Breast epithelium (tissue), 4 donors: ENCODE measurements at regions not wholly inside any gene's neighbourhood (a gene's known extent, or its start where the extent isn't known, plus 50 kb on each side); places are given as distances from the start of the nearest gene placed in this dataset.

Experiments used
- DNase-seq, 2 donors: peaks; one replicate each; pipeline ENCODE4 v3.0.0-alpha.2; 2019; ENCODE audit warnings: low spot score in 2 of 2
- H3K27ac ChIP-seq, 2 donors: fragments of 200-600 bp; sonication (generic) in 1 of 2; one replicate each; pipeline ENCODE4 v1.5.1; 2016 to 2019; ENCODE audit warnings: mild to moderate bottlenecking in 1 of 2
- H3K27me3 ChIP-seq, 2 donors: fragments of 200-600 bp; sonication (generic) in 1 of 2; one replicate each; pipeline versions ENCODE4 v1.5.1 to v1.6.0; 2017 to 2019; ENCODE audit warnings: control low read depth in 1 of 2, mild to moderate bottlenecking in 1 of 2
- H3K36me3 ChIP-seq: fragments of 200-600 bp; one replicate; pipeline ENCODE4 v1.5.1; 2019
- H3K4me1 ChIP-seq, 2 donors: fragments of 200-600 bp; sonication (generic); one replicate each; pipeline ENCODE4 v1.5.1; 2016 to 2019; ENCODE audit warnings: control low read depth in 1 of 2
- H3K4me3 ChIP-seq, 3 donors: fragments of 200-600 bp; sonication (generic); 1 replicate in 2 of 3; 2 replicates in 1 of 3; pipeline ENCODE4 v1.5.1; 2016 to 2019; ENCODE audit warnings: mild to moderate bottlenecking in 3 of 3, moderate library complexity in 2 of 3
- H3K9me3 ChIP-seq, 2 donors: fragments of 200-600 bp; sonication (generic) in 1 of 2; one replicate each; pipeline ENCODE4 v1.5.1; 2016 to 2019; ENCODE audit warnings: control low read depth in 1 of 2
- POLR2A ChIP-seq: fragments of 450-650 bp; IDR thresholded peaks from one replicate; pipeline ENCODE4 v1.6.1; 2016; ENCODE audit warnings: antibody characterized with exemption, mild to moderate bottlenecking, moderate library complexity
- POLR2AphosphoS5 ChIP-seq, 3 donors: sonication (generic); formaldehyde crosslinking; IDR thresholded peaks; one replicate each; pipeline ENCODE4 v1.6.1; 2017; ENCODE audit warnings: antibody characterized with exemption in 3 of 3
- intact Hi-C: fragments of 100-400 bp; cut with DNase I; formaldehyde crosslinking; loops from one replicate; pipeline ENCODE4 v1.15.1; 2023; ENCODE audit warnings: low total_unique reads
- TF ChIP-seq, protein P1 (sequence below), 3 donors: fragments of 450-650 bp; IDR thresholded peaks; one replicate each; pipeline ENCODE4 v1.5.1; 2016 to 2017; ENCODE audit warnings: antibody characterized with exemption in 3 of 3, mild to moderate bottlenecking in 3 of 3, moderate library complexity in 3 of 3

DNA sequence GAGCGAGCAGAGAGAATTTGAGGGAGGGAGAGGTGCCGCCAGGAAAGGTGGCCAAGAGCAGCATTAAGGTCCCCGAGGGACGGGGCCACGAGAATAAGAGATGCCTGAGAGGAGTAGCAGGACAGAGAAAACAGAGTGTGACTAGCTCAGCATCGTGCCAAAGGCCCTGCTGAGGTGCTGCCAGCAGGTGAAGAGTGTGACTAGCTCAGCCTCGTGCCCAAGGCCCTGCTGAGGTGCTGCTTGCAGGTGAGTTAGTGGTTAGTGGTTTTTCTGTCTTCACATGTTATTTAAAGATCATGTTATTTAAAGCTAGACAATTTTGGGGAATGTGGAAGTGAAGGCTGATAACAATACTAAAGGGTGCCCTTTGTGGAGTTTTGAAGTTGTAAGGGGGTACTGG lies 464.5 kb upstream of the FAT1 start:
- no peak for TF ChIP-seq POLR2AphosphoS5 (IDR thresholded peaks at IDR 0.05)
- TF ChIP-seq, protein P1, sequence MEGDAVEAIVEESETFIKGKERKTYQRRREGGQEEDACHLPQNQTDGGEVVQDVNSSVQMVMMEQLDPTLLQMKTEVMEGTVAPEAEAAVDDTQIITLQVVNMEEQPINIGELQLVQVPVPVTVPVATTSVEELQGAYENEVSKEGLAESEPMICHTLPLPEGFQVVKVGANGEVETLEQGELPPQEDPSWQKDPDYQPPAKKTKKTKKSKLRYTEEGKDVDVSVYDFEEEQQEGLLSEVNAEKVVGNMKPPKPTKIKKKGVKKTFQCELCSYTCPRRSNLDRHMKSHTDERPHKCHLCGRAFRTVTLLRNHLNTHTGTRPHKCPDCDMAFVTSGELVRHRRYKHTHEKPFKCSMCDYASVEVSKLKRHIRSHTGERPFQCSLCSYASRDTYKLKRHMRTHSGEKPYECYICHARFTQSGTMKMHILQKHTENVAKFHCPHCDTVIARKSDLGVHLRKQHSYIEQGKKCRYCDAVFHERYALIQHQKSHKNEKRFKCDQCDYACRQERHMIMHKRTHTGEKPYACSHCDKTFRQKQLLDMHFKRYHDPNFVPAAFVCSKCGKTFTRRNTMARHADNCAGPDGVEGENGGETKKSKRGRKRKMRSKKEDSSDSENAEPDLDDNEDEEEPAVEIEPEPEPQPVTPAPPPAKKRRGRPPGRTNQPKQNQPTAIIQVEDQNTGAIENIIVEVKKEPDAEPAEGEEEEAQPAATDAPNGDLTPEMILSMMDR (IDR thresholded peaks at IDR 0.05): no peak
- no peak for TF ChIP-seq POLR2A
- Histone ChIP-seq H3K27me3 (no peaks in the 10 kb centered on the region), H3K27ac (no peak overlapping the region), H3K36me3 (no peaks in the 10 kb centered on the region), H3K4me3 (no peak overlapping the region), H3K4me1 (no peaks in the 10 kb centered on the region), H3K9me3 (no peaks in the 10 kb centered on the region)
- DNase-seq: no peak
- intact Hi-C loops: no loop called here

DNA sequence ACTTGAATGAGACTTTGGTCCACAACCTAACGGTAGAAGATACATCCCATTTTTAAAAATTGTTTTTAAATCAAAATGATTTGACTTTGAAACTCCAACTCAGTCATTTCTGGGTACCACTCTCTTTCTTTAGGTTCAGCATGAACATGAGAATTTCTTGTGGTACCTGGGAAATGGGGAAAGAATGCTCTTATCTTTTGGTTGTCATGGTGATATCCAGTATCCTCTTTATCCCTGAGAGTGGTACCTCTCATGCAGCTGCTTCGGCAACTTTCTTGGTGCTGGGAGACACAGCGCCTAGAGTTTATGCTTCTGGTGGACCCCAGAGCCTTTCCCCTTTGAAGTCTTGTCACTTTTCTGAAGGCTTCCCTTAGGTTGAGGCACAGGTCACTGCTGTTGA lies 465.1 kb upstream of the FAT1 start:
- TF ChIP-seq, protein P1 (IDR thresholded peaks at IDR 0.05): no peak
- TF ChIP-seq POLR2A (no peak), POLR2AphosphoS5 (IDR thresholded peaks at IDR 0.05) (no peak)
- DNase-seq: no peak
- no peak overlapping the region for H3K27ac ChIP-seq
- no peaks in the 10 kb centered on the region for H3K4me1 ChIP-seq
- H3K9me3 ChIP-seq: no peaks in the 10 kb centered on the region
- H3K27me3 ChIP-seq: no peaks in the 10 kb centered on the region
- H3K4me3 ChIP-seq: no peak overlapping the region
- H3K36me3 ChIP-seq: no peaks in the 10 kb centered on the region
- intact Hi-C loops: no loop called here

DNA sequence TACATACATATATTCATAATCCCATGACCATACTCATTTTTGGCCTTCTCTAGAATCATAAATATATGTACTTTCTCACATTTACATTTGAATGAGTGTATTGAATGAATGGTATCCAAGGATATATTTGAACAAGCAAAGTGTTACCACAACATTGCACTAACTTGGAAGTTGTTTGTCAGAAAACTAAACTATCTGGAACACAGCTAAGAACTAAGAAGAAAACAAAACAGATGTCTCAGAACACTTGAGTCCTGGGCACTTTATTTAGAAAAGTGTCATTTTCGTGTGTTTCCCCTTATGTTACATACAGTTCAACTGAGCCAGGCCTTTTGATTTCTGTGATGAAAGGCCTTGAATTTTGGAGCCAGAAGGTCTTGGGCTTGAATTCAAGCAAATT lies 466.7 kb upstream of the FAT1 start:
- no peak for DNase-seq
- Histone ChIP-seq H3K4me1 (no peaks in the 10 kb centered on the region), H3K36me3 (no peaks in the 10 kb centered on the region), H3K27ac (no peak overlapping the region), H3K9me3 (no peaks in the 10 kb centered on the region), H3K27me3 (no peaks in the 10 kb centered on the region), H3K4me3 (no peak overlapping the region)
- TF ChIP-seq, protein P1 (IDR thresholded peaks at IDR 0.05): no peak
- TF ChIP-seq POLR2AphosphoS5 (IDR thresholded peaks at IDR 0.05) (no peak), POLR2A (no peak)
- intact Hi-C loops: no loop called here

DNA sequence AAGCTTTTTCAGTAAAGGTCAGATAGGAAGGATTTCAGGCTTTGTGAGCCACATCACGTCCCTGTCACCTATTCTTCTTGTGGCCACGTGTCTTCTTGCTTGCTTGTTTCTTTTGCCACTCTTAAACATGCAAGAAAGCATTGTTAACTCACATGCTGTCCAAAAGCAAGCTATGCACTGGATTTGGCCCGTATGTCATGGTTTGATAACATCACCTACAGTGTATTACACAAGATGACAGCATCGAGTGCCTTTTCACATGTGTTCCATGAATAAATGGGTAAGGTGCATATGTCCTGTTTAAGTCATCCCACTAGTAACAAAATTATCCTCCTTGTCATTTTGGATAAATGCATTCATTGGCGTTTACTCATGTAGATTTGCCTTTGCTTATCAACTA lies 468.0 kb upstream of the FAT1 start:
- no peak overlapping the region for H3K27ac ChIP-seq
- TF ChIP-seq POLR2A (no peak), POLR2AphosphoS5 (IDR thresholded peaks at IDR 0.05) (no peak)
- TF ChIP-seq, protein P1 (IDR thresholded peaks at IDR 0.05): no peak
- intact Hi-C loops: no loop called here

DNA sequence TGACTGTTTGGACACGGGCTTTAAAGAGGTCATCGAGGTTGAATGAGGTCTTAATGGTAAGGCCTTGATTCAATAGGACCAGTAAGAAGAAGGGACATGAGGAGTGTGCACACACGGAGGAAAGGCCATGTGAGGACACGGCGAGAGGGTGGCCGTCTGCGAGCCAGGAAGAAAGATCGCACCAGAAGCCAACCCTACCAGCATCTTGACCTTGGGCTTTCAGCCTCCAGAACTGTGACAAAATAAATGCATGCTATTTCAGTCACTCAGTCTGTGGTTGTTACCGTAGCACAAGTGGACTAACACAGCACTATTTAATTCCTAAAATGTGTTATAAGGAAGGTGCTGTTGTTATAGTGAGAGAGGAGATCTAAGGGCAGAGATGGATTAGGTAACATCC lies 468.6 kb upstream of the FAT1 start:
- TF ChIP-seq POLR2AphosphoS5 (IDR thresholded peaks at IDR 0.05): no peak
- no peak for TF ChIP-seq POLR2A
- TF ChIP-seq, protein P1 (IDR thresholded peaks at IDR 0.05): no peak
- intact Hi-C loops: no loop called here

More for the DNA sequence above, 468.0 kb upstream of the FAT1 start:
- H3K9me3 ChIP-seq: no peaks in the 10 kb centered on the region
- no peaks in the 10 kb centered on the region for H3K36me3 ChIP-seq
- no peak overlapping the region for H3K4me3 ChIP-seq
- no peak for DNase-seq
- no peaks in the 10 kb centered on the region for H3K27me3 ChIP-seq
- no peaks in the 10 kb centered on the region for H3K4me1 ChIP-seq

More for the DNA sequence above, 468.6 kb upstream of the FAT1 start:
- no peaks in the 10 kb centered on the region for H3K9me3 ChIP-seq
- no peaks in the 10 kb centered on the region for H3K4me1 ChIP-seq
- DNase-seq: no peak
- no peak overlapping the region for H3K4me3 ChIP-seq
- no peak overlapping the region for H3K27ac ChIP-seq
- H3K27me3 ChIP-seq: no peaks in the 10 kb centered on the region
- no peaks in the 10 kb centered on the region for H3K36me3 ChIP-seq
